ENCODE measurements at regions not wholly inside any gene's neighbourhood (a gene's known extent, or its start where the extent isn't known, plus 50 kb on each side); places are given as distances from the start of the nearest gene placed in this dataset.

DNA sequence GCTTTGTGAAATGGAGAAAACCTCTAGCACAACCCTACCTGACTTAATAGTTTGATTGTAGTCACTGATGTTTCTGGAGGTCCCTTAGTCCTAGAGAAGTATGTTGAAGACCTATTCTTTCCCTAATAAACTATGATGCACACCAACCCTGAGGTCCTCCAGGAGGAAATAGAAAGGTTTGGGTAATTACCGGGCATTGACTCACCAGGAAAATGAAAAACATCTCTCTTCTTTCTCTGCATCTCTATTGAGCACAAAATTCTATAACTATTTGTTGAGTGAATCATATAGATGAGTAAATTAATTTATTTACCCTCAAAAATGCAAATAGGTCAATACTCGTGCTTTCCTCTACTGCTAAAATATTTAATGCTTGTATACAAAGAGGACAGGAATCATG, 582.4 kb upstream of the FAM241A start:
- no peak overlapping the region for H3K4me3 Mint-ChIP-seq (ENCODE audit: unreplicated experiment)
- no peaks in the 10 kb centered on the region for H3K4me1 Mint-ChIP-seq (ENCODE audit: low read depth)
- H3K27me3 Mint-ChIP-seq (ENCODE audit: low read depth), result peaks cover 3% of the 10 kb centered on the region
- peaks cover 29% of the 10 kb centered on the region for H3K9me3 Mint-ChIP-seq (ENCODE audit: low read depth)
- DNase-seq (ENCODE audit: low spot score), result no peak
- H3K36me3 Mint-ChIP-seq (ENCODE audit: low read depth), result peaks cover 2% of the 10 kb centered on the region
- H3K27ac Mint-ChIP-seq (ENCODE audit: unreplicated experiment), result no peak overlapping the region
- TF ChIP-seq, protein P1, sequence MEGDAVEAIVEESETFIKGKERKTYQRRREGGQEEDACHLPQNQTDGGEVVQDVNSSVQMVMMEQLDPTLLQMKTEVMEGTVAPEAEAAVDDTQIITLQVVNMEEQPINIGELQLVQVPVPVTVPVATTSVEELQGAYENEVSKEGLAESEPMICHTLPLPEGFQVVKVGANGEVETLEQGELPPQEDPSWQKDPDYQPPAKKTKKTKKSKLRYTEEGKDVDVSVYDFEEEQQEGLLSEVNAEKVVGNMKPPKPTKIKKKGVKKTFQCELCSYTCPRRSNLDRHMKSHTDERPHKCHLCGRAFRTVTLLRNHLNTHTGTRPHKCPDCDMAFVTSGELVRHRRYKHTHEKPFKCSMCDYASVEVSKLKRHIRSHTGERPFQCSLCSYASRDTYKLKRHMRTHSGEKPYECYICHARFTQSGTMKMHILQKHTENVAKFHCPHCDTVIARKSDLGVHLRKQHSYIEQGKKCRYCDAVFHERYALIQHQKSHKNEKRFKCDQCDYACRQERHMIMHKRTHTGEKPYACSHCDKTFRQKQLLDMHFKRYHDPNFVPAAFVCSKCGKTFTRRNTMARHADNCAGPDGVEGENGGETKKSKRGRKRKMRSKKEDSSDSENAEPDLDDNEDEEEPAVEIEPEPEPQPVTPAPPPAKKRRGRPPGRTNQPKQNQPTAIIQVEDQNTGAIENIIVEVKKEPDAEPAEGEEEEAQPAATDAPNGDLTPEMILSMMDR (IDR thresholded peaks at IDR 0.05), result no peak

DNA sequence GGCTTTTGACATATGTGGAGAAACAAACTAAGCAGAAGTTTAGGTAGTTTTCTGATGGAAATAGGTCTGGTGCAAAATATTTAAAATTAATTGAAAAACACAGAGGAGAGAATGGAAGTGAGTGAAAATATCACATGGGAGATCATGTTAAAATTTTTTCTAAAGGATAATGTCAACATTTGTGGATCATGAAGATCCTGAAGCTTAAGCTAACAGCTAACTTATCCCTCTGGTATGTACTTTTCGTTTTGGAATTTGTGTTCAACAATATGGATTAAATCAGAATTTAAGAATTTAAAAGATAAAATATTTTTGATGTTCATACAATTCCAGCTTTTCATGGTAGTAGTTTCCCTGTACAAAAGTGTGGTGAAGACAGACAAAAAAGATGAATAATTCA, 572.8 kb upstream of the FAM241A start:
- no peak for DNase-seq (ENCODE audit: low spot score)
- Mint-ChIP-seq H3K4me1 (ENCODE audit: low read depth) (no peaks in the 10 kb centered on the region), H3K9me3 (ENCODE audit: low read depth) (peaks cover 13% of the 10 kb centered on the region), H3K4me3 (ENCODE audit: unreplicated experiment) (no peak overlapping the region), H3K27ac (ENCODE audit: unreplicated experiment) (no peak overlapping the region), H3K36me3 (ENCODE audit: low read depth) (no peaks in the 10 kb centered on the region), H3K27me3 (ENCODE audit: low read depth) (peaks cover 26% of the 10 kb centered on the region)
- TF ChIP-seq, protein P1 (IDR thresholded peaks at IDR 0.05), result no peak

DNA sequence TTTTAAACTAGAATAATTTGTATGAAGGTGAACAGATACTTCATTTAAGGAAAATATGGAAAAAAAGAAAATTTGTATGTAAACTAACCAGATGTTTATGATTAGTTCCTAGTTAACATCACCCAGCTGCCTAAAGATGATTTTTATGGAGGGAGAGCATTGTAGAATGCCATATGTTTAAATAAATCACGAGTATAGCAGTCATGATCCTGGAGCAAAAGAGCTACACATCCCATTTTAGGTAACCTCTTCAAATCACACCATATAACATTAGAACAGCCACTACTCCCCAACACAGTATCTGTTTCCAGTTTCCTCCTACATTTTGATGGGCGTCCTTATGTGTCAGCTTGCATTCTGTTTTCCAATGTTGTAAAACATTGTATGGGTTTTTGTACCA, 571.9 kb upstream of the FAM241A start:
- no peak for DNase-seq (ENCODE audit: low spot score)
- Mint-ChIP-seq H3K4me1 (ENCODE audit: low read depth) (no peaks in the 10 kb centered on the region), H3K4me3 (ENCODE audit: unreplicated experiment) (no peak overlapping the region), H3K9me3 (ENCODE audit: low read depth) (peaks cover 6% of the 10 kb centered on the region), H3K36me3 (ENCODE audit: low read depth) (no peaks in the 10 kb centered on the region), H3K27me3 (ENCODE audit: low read depth) (peaks cover 29% of the 10 kb centered on the region), H3K27ac (ENCODE audit: unreplicated experiment) (no peak overlapping the region)
- TF ChIP-seq, protein P1 (IDR thresholded peaks at IDR 0.05), result no peak

DNA sequence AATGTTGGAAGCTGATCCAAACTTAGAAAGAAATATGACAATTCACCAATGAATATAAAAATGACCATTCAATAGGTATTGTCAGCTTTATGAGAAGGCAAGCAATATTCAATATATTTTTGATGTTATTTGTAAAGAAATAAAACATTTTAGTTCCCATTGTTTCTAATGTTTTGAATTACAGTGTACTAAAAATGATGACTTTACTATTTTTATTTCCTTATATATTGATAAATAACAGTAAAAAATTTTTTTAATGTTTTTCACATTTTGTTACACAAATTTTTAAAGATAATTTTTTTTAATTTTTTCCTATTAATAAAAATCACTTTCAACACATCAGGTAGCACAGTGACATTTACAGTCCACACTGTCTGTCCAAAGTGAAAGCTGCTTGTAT, 565.5 kb upstream of the FAM241A start:
- H3K9me3 Mint-ChIP-seq (ENCODE audit: low read depth), result peaks cover 8% of the 10 kb centered on the region
- peaks cover 22% of the 10 kb centered on the region for H3K27me3 Mint-ChIP-seq (ENCODE audit: low read depth)
- DNase-seq (ENCODE audit: low spot score), result no peak
- TF ChIP-seq, protein P1 (IDR thresholded peaks at IDR 0.05), result no peak
- H3K27ac Mint-ChIP-seq (ENCODE audit: unreplicated experiment), result no peak overlapping the region
- H3K36me3 Mint-ChIP-seq (ENCODE audit: low read depth), result no peaks in the 10 kb centered on the region
- H3K4me3 Mint-ChIP-seq (ENCODE audit: unreplicated experiment), result no peak overlapping the region
- H3K4me1 Mint-ChIP-seq (ENCODE audit: low read depth), result no peaks in the 10 kb centered on the region

DNA sequence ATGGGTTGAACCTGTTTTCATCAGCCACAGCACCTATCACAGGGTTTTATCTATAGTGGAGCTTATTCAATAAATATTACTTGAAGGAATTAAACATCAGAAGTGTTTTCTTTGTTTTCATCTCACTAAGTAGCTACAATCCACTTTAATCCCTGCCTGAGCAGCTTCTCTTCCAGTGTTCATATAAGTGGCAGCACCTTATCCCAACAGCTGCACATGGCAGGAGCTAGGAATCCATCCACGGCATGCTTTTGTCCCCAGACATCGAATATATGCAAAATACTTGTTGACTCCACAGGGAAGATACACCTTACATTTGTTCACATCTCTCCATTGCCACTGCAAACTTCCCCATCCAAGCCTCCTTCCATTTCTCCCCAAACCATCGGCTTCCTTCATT, 549.8 kb upstream of the FAM241A start:
- TF ChIP-seq, protein P1 (IDR thresholded peaks at IDR 0.05), result no peak
- no peaks in the 10 kb centered on the region for H3K36me3 Mint-ChIP-seq (ENCODE audit: low read depth)
- no peak for DNase-seq (ENCODE audit: low spot score)
- no peaks in the 10 kb centered on the region for H3K9me3 Mint-ChIP-seq (ENCODE audit: low read depth)
- peaks cover 11% of the 10 kb centered on the region for H3K27me3 Mint-ChIP-seq (ENCODE audit: low read depth)
- no peak overlapping the region for H3K27ac Mint-ChIP-seq (ENCODE audit: unreplicated experiment)
- H3K4me3 Mint-ChIP-seq (ENCODE audit: unreplicated experiment), result no peak overlapping the region
- no peaks in the 10 kb centered on the region for H3K4me1 Mint-ChIP-seq (ENCODE audit: low read depth)
